Prostate gland (tissue), 2 donors: ENCODE measurements at regions not wholly inside any gene's neighbourhood (a gene's known extent, or its start where the extent isn't known, plus 50 kb on each side); places are given as distances from the start of the nearest gene placed in this dataset.
"Not testable (repeated sequence)": the region's sequence is repeated elsewhere in the genome, so short reads cannot be mapped to it uniquely, and the experiment has no call there.

Experiments
- POLR2A ChIP-seq: fragments of 450-650 bp; IDR thresholded peaks from one replicate; pipeline ENCODE4 v1.6.1; 2016; ENCODE audit warnings: antibody characterized with exemption, mild to moderate bottlenecking
- TF ChIP-seq, protein P1 (sequence below), 4 experiments: fragments of 200-600 bp in 2 of 4; fragments of 450-650 bp in 2 of 4; sonication (generic) in 2 of 4; IDR thresholded peaks; 1 replicate in 3 of 4; 2 replicates in 1 of 4; pipeline ENCODE4 v1.5.1; 2016 to 2019; ENCODE audit warnings: antibody characterized with exemption in 4 of 4, mild to moderate bottlenecking in 2 of 4, moderate library complexity in 2 of 4

DNA sequence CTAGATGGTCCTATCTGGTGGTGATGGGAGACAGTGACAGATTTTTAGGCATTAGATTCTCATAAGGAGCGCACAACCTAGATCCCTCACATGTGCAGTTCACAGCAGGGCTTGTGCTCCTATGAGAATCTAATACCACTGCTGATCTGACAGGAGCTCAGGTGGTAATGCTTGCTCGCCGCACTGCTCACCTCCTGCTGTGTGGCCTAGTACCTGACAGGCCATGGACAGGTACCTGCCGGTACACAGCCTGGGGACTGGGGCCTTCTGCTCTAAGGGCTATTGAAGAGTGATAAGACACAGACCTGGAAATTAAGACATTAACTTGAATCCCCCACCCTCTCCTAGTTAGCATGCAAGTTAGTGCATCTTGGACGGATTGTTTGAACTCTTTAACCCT is 64.4 kb downstream of the KLRB1 start:
- TF ChIP-seq, protein P1, sequence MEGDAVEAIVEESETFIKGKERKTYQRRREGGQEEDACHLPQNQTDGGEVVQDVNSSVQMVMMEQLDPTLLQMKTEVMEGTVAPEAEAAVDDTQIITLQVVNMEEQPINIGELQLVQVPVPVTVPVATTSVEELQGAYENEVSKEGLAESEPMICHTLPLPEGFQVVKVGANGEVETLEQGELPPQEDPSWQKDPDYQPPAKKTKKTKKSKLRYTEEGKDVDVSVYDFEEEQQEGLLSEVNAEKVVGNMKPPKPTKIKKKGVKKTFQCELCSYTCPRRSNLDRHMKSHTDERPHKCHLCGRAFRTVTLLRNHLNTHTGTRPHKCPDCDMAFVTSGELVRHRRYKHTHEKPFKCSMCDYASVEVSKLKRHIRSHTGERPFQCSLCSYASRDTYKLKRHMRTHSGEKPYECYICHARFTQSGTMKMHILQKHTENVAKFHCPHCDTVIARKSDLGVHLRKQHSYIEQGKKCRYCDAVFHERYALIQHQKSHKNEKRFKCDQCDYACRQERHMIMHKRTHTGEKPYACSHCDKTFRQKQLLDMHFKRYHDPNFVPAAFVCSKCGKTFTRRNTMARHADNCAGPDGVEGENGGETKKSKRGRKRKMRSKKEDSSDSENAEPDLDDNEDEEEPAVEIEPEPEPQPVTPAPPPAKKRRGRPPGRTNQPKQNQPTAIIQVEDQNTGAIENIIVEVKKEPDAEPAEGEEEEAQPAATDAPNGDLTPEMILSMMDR (IDR thresholded peaks at IDR 0.05), result not testable (repeated sequence)
- not testable (repeated sequence) for TF ChIP-seq POLR2A
